ENCODE measurements at regions not wholly inside any gene's neighbourhood (a gene's known extent, or its start where the extent isn't known, plus 50 kb on each side); places are given as distances from the start of the nearest gene placed in this dataset.

- TF ChIP-seq, protein P1, sequence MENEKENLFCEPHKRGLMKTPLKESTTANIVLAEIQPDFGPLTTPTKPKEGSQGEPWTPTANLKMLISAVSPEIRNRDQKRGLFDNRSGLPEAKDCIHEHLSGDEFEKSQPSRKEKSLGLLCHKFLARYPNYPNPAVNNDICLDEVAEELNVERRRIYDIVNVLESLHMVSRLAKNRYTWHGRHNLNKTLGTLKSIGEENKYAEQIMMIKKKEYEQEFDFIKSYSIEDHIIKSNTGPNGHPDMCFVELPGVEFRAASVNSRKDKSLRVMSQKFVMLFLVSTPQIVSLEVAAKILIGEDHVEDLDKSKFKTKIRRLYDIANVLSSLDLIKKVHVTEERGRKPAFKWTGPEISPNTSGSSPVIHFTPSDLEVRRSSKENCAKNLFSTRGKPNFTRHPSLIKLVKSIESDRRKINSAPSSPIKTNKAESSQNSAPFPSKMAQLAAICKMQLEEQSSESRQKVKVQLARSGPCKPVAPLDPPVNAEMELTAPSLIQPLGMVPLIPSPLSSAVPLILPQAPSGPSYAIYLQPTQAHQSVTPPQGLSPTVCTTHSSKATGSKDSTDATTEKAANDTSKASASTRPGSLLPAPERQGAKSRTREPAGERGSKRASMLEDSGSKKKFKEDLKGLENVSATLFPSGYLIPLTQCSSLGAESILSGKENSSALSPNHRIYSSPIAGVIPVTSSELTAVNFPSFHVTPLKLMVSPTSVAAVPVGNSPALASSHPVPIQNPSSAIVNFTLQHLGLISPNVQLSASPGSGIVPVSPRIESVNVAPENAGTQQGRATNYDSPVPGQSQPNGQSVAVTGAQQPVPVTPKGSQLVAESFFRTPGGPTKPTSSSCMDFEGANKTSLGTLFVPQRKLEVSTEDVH (IDR thresholded peaks at IDR 0.05; ENCODE audit: low read depth, partially characterized antibody) = no peak
- no peak for TF ChIP-seq CHD1 (IDR thresholded peaks at IDR 0.05; ENCODE audit: low read depth, low read length)
- TF ChIP-seq NR2C2 (IDR thresholded peaks at IDR 0.05; ENCODE audit: borderline replicate concordance, control insufficient read depth, insufficient read length, low read depth) = no peak
- TF ChIP-seq, protein P2, sequence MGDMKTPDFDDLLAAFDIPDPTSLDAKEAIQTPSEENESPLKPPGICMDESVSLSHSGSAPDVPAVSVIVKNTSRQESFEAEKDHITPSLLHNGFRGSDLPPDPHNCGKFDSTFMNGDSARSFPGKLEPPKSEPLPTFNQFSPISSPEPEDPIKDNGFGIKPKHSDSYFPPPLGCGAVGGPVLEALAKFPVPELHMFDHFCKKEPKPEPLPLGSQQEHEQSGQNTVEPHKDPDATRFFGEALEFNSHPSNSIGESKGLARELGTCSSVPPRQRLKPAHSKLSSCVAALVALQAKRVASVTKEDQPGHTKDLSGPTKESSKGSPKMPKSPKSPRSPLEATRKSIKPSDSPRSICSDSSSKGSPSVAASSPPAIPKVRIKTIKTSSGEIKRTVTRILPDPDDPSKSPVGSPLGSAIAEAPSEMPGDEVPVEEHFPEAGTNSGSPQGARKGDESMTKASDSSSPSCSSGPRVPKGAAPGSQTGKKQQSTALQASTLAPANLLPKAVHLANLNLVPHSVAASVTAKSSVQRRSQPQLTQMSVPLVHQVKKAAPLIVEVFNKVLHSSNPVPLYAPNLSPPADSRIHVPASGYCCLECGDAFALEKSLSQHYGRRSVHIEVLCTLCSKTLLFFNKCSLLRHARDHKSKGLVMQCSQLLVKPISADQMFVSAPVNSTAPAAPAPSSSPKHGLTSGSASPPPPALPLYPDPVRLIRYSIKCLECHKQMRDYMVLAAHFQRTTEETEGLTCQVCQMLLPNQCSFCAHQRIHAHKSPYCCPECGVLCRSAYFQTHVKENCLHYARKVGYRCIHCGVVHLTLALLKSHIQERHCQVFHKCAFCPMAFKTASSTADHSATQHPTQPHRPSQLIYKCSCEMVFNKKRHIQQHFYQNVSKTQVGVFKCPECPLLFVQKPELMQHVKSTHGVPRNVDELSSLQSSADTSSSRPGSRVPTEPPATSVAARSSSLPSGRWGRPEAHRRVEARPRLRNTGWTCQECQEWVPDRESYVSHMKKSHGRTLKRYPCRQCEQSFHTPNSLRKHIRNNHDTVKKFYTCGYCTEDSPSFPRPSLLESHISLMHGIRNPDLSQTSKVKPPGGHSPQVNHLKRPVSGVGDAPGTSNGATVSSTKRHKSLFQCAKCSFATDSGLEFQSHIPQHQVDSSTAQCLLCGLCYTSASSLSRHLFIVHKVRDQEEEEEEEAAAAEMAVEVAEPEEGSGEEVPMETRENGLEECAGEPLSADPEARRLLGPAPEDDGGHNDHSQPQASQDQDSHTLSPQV (IDR thresholded peaks at IDR 0.05) = no peak
- no peak for TF ChIP-seq RFX5 (IDR thresholded peaks at IDR 0.05; ENCODE audit: low read depth, low read length)
Measured at GRCh38 chr3:23751212-23751723, 54.5 kb upstream of the UBE2E1 start (continued).
